Fibroblast of skin of left biceps (primary cell): ENCODE measurements at regions not wholly inside any gene's neighbourhood (a gene's known extent, or its start where the extent isn't known, plus 50 kb on each side); places are given as distances from the start of the nearest gene placed in this dataset.
"Not testable (repeated sequence)": the region's sequence is repeated elsewhere in the genome, so short reads cannot be mapped to it uniquely, and the experiment has no call there.

Experiments used
- DNase-seq, 2 experiments: peaks; one replicate each; pipeline ENCODE4 v3.0.0-alpha.2; 2013; ENCODE audit warnings: low read depth in 2 of 2

DNA sequence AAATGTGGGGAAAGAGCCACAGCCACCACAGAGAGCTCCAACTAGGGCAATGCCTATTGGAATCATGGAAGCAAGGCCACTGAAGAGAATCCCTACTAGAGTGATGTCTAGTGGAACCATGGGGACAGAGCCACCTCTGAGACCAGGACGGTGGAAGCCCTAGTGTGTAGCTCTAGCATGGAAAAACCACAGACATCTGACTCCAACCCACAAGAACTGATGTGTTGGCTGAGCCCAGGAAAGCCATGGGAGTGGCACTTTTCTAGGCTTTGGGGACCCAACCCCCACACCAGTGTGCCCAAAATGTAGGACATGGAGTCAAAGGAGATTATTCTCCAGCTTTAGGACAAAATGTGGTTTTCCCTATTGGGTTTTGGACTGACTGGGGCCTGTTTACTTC lies 721.9 kb downstream of the BRINP1 start:
- DNase-seq: no peak

DNA sequence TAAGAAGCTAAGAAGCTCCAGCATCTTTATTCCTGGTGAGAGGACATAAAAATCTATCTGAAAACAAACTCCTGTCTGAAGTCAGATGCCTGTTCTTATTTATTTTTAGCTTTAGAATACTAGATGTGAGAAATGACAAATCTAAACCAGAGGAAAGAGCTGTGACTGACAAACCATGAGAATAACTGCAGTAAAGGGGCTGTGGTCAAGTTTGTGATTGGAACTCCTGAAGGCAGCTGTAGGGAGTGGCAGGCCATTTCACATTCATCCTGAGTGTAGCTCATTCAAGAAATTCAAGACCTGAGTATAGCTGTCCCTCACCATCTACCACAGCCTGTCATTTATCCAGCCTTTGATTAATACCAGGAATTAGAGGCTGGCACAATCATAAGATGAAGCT lies 718.8 kb downstream of the BRINP1 start:
- no peak for DNase-seq

DNA sequence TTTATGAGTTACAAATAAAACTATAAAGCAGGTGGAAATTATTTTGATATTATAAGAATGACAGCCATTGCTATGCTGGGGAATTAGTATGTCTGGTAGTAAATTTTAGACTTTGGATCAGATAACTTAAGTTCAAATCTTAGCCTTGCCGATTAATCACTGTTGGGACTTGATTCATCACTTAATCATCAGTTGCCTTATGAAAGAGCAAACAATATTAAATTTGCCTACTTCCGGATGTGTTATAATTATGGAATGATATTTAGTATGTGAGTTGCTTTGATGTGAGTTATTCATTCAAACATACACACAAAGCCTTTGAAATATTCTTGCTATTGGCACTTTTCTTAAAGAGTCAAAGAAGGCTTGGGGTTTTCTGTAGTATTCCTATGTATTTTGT lies 717.7 kb downstream of the BRINP1 start:
- no peak for DNase-seq

DNA sequence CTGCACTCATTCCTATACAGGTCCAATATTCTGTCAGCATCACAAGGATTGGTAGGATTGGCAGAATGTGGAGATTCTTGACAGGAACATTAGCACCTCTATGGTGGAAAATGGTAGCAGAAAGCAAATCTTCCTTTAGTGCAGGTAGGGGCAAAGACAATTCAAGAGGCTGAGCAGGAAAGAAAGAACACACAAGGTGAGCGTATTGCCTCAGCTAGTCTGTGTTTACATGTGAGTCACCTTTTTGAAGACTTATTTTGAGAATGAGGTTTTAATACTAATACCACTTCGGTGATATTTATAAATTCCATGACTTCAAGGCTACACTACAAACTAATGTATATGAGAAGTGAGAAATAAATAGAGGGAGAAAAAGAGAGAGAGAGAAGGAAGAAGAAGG lies 717.0 kb downstream of the BRINP1 start:
- DNase-seq: no peak

DNA sequence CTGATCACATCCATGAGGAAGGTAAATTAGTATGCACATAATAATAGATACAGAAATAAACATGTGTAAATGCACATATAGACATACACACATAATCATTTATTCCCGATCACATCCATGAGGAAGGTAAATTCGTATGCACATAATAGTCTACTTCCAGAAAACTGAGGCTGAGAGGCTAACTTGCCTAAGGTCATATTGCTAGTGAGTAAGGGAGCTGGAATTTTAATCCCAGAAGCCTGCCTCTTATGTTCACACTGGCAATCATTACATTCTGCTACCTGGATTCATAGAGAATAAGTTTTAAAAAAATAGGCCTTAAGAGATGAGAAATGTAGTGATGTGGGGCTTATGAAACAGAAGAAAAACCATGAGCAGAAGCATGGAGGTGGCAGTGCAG lies 716.3 kb downstream of the BRINP1 start:
- DNase-seq: no peak

DNA sequence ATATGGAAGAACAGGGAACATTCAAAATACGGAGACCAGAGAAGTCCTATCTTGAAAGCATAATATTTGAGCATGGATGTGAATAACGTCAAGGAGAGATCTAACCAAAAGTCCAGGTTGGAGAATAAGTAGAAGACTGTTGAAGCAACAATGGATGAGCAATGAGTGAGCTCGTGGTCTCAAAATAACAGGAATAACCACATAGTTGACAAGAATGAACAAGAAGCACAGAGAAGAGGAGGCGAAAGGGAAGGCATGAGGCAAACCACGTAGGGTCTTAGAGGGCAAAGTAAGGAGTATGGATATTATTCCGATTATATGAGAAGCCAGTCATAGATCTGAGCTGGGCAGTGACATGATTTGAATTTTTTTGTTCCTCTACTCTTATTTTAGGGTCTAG lies 710.2 kb downstream of the BRINP1 start:
- DNase-seq: no peak

DNA sequence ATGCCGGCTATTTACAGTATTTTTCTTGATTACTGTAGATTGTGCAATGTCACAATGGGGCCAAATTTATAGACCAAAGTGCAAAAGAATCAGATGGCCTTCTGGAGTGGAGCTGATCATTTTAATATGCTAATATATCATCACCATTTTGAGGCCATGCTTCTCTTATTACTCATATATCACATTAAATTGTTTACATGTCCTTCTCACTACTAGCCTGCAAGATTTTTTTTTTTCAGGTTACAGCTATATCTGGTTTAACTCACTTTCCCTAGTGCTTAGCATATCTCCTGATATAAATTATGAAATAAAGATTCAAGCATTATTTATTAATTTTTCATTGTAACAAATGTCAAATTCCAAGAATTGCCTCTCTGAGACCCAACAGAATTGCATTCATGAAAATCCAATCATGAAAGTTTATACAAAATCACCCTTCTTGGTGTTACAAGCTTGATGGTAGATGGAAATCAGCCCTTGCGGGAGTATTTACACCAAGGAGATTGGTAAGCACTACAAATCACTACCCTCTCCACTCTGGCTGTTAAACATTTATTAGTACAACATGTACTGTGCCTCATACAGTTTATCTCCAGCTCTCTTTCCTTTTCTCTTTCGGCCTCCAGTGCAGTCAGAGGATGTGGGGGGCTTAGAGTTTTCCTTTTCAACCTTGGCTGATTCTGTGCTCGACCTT lies 703.9 kb downstream of the BRINP1 start:
- DNase-seq: no peak

DNA sequence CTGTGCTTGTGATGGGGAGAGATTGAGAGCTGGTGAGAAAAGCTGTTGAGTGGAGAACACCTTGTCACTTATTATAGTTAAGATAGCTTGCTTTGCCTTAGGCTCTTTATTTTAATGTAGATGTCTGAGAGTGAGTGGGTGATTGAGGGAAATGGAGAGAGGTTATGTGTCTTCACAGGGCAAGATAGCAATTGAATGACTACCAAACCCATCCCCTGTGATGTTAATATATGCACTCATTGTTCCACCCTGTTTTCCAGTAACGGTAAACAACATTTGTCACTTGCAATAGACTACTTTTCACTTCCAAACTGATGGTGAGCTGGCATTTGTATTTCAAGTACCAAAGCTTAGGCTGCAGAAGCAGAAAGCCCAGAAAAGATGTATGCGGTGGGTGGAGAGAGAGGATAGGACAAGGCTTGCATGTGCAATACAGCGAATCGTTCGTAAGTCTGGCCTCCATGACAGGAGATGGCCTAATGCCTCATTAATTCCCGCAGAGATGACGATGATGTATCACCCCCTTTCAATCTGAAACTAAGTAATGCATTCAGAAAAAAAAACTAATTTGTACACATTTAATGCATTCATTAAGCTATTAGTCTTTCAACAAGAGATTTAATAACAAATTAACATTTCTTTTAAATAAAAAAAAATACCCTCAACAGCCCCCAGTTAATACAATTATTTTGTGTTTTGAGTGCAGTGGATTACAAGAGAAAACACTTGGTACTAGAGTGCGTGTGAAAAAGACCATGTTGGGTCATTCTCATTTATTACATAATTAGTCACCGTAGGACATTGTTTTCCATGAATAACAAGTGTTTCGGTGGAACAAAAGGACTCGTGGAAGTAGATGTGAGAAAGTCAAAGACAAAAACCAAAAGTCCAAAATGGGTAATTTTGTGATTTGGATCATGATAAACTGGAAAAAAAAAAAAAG lies 699.0 kb downstream of the BRINP1 start:
- DNase-seq: no peak

DNA sequence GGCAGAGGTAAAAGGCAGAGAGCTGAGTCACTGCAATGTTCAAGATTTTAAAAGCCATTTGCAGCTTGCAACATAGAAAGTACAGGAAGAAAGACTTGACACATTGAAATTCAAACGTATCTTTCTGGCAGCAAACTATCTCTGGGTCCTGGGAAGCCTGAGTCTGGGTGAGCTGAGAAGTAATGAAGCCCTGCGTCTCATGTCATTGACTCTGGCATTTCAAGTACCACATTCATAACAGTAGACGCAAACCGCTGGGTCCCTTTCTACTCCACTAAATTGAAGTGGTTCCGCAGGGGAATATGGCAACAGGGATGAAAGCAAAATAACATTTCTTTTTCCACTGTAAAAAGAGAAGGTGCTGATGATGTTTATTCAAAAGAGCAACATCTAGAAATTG lies 694.3 kb downstream of the BRINP1 start:
- DNase-seq: no peak

DNA sequence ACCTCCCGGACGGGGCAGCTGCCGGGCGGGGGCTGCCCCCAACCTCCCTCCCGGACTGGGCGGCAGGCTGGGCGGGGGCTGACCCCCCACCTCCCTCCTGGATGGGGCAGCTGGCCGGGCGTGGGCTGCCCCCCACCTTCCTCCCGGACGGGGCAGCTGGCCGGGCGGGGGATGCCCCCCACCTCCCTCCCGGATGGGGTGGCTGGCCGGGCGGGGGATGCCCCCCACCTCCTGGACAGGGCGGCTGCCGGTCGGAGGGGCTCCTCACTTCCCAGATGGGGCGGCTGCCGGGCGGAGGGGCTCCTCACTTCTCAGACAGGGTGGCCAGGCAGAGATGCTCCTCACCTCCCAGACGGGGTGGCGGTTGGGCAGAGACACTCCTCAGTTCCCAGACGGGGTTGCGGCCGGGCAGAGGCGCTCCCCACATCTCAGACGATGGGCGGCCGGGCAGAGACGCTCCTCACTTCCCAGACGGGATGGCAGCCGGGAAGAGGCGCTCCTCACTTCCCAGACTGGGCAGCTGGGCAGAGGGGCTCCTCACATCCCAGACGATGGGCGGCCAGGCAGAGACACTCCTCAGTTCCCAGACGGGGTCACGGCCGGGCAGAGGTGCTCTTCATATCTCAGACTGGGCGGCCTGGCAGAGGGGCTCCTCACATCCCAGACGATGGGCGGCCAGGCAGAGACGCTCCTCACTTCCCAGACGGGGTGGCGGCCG lies 691.1 kb downstream of the BRINP1 start:
- DNase-seq: not testable (repeated sequence)

DNA sequence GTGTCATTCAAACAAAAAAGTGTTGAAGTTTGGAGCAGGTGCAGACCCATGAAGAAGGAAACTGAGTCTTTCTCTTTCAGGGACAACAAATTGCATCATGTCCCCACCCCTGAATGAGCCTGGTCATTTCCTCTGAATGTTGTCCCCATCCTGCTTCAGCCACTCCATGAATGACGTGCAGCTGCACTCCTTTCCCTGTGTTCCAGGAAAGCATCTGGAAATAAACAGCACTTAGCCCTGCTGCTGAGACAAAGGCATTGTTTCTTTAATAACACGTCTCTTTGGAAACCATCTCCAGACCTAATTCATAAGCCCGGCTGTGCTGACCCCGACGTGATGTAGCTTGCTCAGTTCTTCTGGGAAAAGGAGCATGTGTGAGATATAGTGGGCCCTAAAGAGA lies 682.3 kb downstream of the BRINP1 start:
- no peak for DNase-seq

DNA sequence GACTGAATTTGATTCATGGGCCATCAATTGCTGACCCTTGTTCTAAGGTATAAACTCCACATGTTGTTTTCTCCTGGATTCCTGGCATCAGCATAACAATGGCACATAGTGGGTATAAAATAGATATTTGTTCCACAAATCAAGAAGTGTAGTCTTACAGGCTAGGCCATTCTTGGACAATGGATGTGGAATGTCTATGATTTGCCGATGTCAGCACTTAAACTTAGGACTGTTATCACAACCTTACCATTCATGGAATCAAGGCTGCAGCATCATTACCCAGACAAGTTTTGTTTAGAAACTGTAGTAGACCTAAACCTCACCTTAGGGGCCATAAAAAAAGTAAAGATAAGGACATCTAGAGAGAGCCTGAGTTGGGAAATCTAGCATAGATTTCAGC lies 680.0 kb downstream of the BRINP1 start:
- no peak for DNase-seq

DNA sequence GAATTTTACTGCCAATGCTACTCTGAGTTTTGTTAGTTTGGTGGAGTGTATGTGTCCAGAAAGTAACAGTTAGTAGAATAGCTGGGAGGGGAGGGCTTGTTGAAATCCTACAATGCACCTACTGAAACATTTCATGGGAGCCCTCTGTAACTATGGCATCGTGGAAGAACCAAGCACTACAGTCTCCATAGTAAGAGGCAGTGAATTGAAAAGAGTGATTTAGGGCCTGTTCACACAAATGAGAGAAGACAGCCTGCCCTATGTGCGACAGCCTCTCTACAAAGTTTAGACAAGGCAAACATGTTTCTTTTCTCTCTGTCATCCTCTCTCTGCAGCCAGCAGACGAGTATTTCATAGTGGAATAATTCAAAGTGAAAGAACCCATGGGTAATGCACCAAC lies 676.6 kb downstream of the BRINP1 start:
- no peak for DNase-seq

DNA sequence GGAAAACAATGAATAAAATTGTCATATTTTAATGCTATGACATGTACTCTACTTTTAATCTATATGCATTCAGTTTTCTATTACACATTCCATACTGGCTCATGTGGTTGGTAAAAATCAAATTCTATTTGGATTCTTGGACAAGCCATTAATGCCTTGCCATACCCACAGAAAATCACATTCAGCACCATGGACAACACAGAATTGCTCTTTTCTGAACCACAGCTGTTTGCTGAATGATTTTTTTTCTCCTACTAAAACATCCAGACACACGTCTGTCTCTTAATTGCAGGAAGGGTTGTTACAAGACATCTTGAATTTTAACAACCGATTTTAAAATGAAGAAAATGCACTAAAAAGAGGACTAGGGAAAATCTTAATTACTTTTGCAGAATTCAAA lies 675.6 kb downstream of the BRINP1 start:
- no peak for DNase-seq

DNA sequence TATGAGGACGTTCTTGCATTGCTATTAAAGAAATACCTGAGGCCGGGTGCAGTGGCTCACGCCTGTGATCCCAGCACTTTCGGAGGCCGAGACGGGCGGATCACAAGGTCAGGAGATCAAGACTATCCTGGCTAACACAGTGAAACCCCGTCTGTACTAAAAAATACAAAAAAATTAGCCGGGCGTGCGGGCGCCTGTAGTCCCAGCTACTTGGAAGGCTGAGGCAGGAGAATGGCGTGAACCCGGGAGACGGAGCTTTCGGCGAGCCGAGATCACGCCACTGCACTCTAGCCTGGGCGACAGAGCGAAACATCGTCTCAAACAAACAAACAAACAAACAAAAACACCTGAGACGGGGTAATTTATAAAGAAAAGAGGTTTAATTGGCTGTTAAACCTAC lies 674.0 kb downstream of the BRINP1 start:
- not testable (repeated sequence) for DNase-seq

DNA sequence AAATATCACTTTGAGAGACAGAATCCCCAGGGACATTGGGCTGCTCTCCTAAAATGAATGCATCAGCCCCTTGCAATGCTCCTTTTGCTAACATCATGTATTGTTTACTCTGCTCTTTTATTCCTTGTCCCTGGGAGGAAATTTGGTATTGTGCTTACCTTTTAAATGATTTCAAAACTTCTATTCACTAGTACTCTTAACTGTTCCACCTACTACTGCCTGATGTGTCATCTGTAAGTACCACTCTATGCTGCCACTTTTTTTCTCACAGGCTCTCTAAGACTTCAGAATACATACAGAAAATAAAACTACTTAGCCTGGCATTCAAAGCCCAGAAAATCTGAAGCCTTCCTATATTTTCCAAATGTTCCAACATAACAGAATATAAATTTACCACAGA lies 667.2 kb downstream of the BRINP1 start:
- DNase-seq: no peak

DNA sequence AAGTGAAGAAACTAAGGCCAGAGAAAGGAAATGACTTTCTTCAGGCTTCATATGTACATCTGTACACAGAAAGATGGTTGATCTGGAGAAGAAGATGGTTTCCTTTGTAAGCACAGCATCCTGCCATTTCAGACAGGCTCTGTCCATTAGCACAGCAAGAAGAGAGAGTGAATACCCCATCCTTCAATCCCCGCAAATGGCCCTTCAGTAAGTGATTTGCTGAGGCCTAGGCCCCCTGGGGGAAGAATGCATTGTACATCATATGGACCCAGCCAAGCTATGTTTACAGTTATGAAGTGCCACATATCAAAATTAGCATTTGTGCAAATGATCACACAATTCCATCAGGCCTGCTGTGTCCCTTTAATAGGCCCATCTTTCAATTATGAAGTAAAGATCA lies 657.4 kb downstream of the BRINP1 start:
- DNase-seq: no peak

DNA sequence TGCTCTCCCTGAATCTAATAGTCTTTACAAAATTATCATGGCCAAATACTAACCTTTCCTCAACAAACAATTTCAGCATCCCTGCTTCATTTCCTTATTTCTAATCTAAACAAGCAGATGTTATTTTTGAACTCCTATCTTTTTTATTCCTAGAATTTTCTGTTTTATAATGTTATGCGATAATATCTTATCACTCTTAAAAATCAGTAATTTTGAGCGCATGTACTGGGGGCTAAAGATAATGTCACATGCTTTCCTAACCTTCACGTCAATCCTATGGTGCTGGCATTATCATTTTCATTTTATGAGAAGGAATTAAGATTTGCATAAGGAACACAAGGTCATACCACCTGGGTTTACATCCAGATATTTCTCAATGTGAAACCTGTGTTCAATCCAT lies 648.0 kb downstream of the BRINP1 start:
- DNase-seq: no peak

DNA sequence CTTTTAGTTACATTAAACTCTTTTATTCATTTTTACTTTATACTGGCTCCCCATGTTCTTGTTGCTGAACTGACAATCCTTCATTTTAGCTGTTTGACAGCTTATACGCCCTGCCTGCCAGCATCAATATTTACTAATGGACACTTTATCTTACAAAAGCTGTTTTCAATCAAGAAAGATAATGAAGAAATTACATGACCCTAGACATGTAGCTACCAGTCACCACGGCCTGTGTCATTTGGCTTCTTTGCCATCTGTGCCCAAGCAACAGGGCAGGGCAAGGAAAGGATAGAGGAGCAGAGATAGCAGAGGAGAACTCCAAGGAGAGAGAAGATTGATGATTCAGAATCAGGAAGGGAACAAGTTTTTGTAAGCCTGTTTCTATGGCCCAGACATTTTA lies 647.3 kb downstream of the BRINP1 start:
- DNase-seq: no peak

DNA sequence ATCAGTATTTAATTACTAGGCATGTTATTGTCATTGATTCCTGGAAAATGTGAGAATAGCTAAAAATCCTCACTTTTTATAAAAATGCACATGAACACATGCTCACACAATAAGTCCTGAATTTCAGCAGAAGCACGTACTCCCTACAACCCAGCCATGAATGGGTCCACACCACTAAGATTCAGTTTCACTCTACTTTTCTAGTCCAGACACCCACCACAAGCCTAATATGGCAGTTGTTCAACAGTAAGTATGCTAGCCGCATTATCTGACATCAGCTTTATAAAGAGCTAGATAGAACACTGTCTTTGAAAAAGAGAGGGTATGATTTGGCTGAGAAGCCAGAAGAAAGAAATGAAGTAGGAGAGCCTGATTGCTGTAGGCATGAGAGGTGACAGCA lies 639.3 kb downstream of the BRINP1 start:
- DNase-seq: no peak

DNA sequence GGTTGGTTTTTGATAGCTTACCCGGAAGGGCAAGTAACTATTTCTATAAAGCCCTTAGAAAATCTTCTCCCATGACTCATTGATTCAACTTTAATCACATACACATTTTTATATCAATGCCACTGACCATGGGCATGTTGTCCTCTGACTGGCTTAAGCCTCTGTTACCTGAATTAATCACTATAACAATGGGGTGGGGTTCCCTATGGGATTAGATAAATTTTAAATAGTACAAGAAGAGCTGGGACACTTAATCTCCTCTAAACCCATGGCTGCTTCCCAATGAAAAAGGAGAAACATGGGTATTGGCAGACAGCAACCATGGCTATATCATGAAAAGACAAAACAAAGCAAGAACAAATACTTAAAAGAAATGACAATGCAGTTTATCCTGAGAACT lies 636.2 kb downstream of the BRINP1 start:
- no peak for DNase-seq

DNA sequence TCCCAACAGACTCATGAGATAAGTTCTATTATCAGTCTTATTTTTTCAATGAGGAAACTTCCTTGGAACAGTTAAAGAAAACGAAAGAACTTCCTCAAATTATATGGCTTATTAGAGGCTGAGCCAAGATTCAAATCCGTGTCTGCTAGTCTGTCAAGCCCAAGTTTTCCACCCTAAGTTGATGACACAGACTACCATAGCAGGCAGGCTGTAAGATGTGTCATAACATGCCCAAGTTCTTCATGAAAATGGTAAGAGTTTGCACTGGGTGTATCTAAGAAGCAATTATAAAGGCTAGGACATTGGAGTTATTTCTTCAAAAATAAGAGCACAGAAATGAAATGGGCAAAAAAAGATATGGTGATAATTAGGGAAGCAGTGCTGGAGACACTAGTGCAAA lies 634.5 kb downstream of the BRINP1 start:
- no peak for DNase-seq

DNA sequence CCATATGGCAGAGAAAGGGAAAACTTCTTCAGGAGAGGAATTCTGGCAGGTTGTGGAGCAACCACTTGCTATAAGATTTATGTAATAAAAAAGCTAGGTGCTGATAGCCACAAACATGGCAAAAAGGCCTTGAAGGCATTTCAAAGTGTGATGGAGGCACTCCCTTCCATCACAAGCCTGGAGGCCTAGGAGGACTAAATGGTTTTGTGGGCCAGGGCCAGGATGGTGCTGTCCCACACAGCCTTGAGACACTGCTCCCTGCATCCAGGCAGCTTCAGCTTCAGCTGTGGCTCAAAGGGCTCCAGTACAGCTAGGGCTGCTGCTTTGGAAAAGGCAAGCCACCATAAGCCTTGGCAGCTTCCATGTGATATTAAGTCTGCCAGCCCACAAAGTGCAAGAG lies 632.8 kb downstream of the BRINP1 start:
- DNase-seq: no peak
